Medulla oblongata (tissue), 1 donor: ENCODE measurements at regions not wholly inside any gene's neighbourhood (a gene's known extent, or its start where the extent isn't known, plus 50 kb on each side); places are given as distances from the start of the nearest gene placed in this dataset.
A peak's percentile ranks its signal among the peaks of the same experiment; 100 is the strongest.

ENCODE experiments used
- DNase-seq: peaks from one replicate; pipeline ENCODE4 v3.0.0-alpha.2; 2015; ENCODE audit errors: extremely low spot score

GRCh38 chrX:130974323-130974722 is 71.3 kb upstream of the ENOX2 start:
- no peak for DNase-seq

- DNase-seq: peak; percentile 51
These were observed 72.9 kb upstream of the ENOX2 start for GRCh38 chrX:130975947-130976346.

- no peak for DNase-seq
These were observed 76.3 kb upstream of the ARHGAP36 start for GRCh38 chrX:130981836-130982235.

GRCh38 chrX:130984782-130985181 is 73.4 kb upstream of the ARHGAP36 start:
- DNase-seq: no peak

- DNase-seq: no peak
These were observed 70.9 kb upstream of the ARHGAP36 start for GRCh38 chrX:130987241-130987640.

GRCh38 chrX:130990723-130991122 is 67.4 kb upstream of the ARHGAP36 start:
- no peak for DNase-seq

GRCh38 chrX:130994671-130995070 is 63.5 kb upstream of the ARHGAP36 start:
- peak; percentile 2 for DNase-seq

GRCh38 chrX:130995439-130995838 is 62.7 kb upstream of the ARHGAP36 start:
- no peak for DNase-seq

- no peak for DNase-seq
These were observed 60.8 kb upstream of the ARHGAP36 start for GRCh38 chrX:130997314-130997713.

- no peak for DNase-seq
These were observed 58.8 kb upstream of the ARHGAP36 start for GRCh38 chrX:130999360-130999759.
